Tibial nerve (tissue), 4 donors: ENCODE measurements at regions not wholly inside any gene's neighbourhood (a gene's known extent, or its start where the extent isn't known, plus 50 kb on each side); places are given as distances from the start of the nearest gene placed in this dataset.

Experiments used
- DNase-seq, 2 donors: peaks; one replicate each; pipeline ENCODE4 v3.0.0-alpha.2; 2019; ENCODE audit warnings: low spot score in 2 of 2
- H3K27ac ChIP-seq, 4 donors: fragments of 200-600 bp; sonication (generic) in 3 of 4; one replicate each; pipeline ENCODE4 v1.5.1; 2017 to 2019; ENCODE audit warnings: mild to moderate bottlenecking in 1 of 4
- H3K27me3 ChIP-seq, 2 donors: fragments of 200-600 bp; sonication (generic) in 1 of 2; one replicate each; pipeline versions ENCODE4 v1.5.1 to v1.6.0; 2017 to 2019
- H3K36me3 ChIP-seq, 3 donors: fragments of 200-600 bp; sonication (generic); one replicate each; pipeline ENCODE4 v1.5.1; 2018 to 2019
- H3K4me1 ChIP-seq, 4 donors: fragments of 200-600 bp; sonication (generic) in 3 of 4; one replicate each; pipeline ENCODE4 v1.5.1; 2017 to 2019
- H3K4me3 ChIP-seq, 4 donors: fragments of 200-600 bp; sonication (generic) in 3 of 4; one replicate each; pipeline ENCODE4 v1.5.1; 2017 to 2019; ENCODE audit warnings: mild to moderate bottlenecking in 1 of 4, moderate library complexity in 1 of 4
- H3K9me3 ChIP-seq, 4 donors: fragments of 200-600 bp; sonication (generic) in 3 of 4; one replicate each; pipeline ENCODE4 v1.5.1; 2017 to 2019
- CTCF ChIP-seq, 5 experiments: fragments of 200-600 bp in 3 of 5; fragments of 450-650 bp in 2 of 5; sonication (generic) in 3 of 5; IDR thresholded peaks; one replicate each; pipeline ENCODE4 v1.5.1; 2016 to 2019; ENCODE audit warnings: antibody characterized with exemption in 5 of 5, mild to moderate bottlenecking in 3 of 5, moderate library complexity in 2 of 5
- EP300 ChIP-seq, 2 donors: sonication (generic); formaldehyde crosslinking; IDR thresholded peaks; one replicate each; pipeline ENCODE4 v1.6.1; 2017; ENCODE audit warnings: antibody characterized with exemption in 2 of 2, mild to moderate bottlenecking in 1 of 2
- POLR2A ChIP-seq, 2 donors: fragments of 450-650 bp; IDR thresholded peaks; one replicate each; pipeline ENCODE4 v1.6.1; 2017; ENCODE audit warnings: antibody characterized with exemption in 2 of 2, mild to moderate bottlenecking in 2 of 2, moderate library complexity in 2 of 2
- WGBS, 2 donors: methylation state at CpG; one replicate each; pipeline ENCODE4 v1.1.5; 2018; 5-methylcytosine and 5-hydroxymethylcytosine counted together

- H3K27me3 ChIP-seq: no peaks in the 10 kb centered on the region
- H3K36me3 ChIP-seq: no peaks in the 10 kb centered on the region
- 85 to 88% methylated on average over 2 of the region's 2 CpGs for WGBS, 2 donors
- no peaks in the 10 kb centered on the region for H3K4me1 ChIP-seq
- no peaks in the 10 kb centered on the region for H3K9me3 ChIP-seq
- H3K4me3 ChIP-seq: no peak overlapping the region
- no peak overlapping the region for H3K27ac ChIP-seq
- no peak for DNase-seq
- no peak for TF ChIP-seq EP300 (IDR thresholded peaks at IDR 0.05)
- TF ChIP-seq CTCF (IDR thresholded peaks at IDR 0.05): no peak
- no peak for TF ChIP-seq POLR2A (IDR thresholded peaks at IDR 0.05)
These were observed 1474.2 kb downstream of the FAM181B start for GRCh38 chr11:81259471-81259870.

- Histone ChIP-seq H3K36me3 (no peaks in the 10 kb centered on the region), H3K9me3 (no peaks in the 10 kb centered on the region), H3K27ac (no peak overlapping the region), H3K4me1 (peaks cover 0 to 4% (median 0%) of the 10 kb centered on the region in 4 donors), H3K4me3 (no peak overlapping the region), H3K27me3 (no peaks in the 10 kb centered on the region)
- no peak for DNase-seq
- WGBS, 2 donors: 17 to 22% methylated on average over 1 of the region's 1 CpG
- TF ChIP-seq CTCF (IDR thresholded peaks at IDR 0.05) (no peak), EP300 (IDR thresholded peaks at IDR 0.05) (no peak), POLR2A (IDR thresholded peaks at IDR 0.05) (no peak)
These were observed 1477.8 kb downstream of the FAM181B start for GRCh38 chr11:81255895-81256294.

- no peak for TF ChIP-seq EP300 (IDR thresholded peaks at IDR 0.05)
- no peak for TF ChIP-seq POLR2A (IDR thresholded peaks at IDR 0.05)
- TF ChIP-seq CTCF (IDR thresholded peaks at IDR 0.05): no peak
- Histone ChIP-seq H3K4me1 (peaks cover 0 to 4% (median 0%) of the 10 kb centered on the region in 4 donors), H3K36me3 (no peaks in the 10 kb centered on the region), H3K4me3 (no peak overlapping the region), H3K27me3 (no peaks in the 10 kb centered on the region), H3K27ac (no peak overlapping the region), H3K9me3 (no peaks in the 10 kb centered on the region)
- DNase-seq: no peak
- 21 to 24% methylated on average over 1 of the region's 1 CpG for WGBS, 2 donors
These were observed 1480.4 kb downstream of the FAM181B start for GRCh38 chr11:81253244-81253643.

GRCh38 chr11:81246941-81247340, 1486.7 kb downstream of the FAM181B start:
- Histone ChIP-seq H3K4me1 (no peaks in the 10 kb centered on the region), H3K36me3 (no peaks in the 10 kb centered on the region), H3K27me3 (no peaks in the 10 kb centered on the region), H3K9me3 (no peaks in the 10 kb centered on the region), H3K27ac (no peak overlapping the region), H3K4me3 (no peak overlapping the region)
- no peak for DNase-seq
- TF ChIP-seq CTCF (IDR thresholded peaks at IDR 0.05) (no peak), POLR2A (IDR thresholded peaks at IDR 0.05) (no peak)
- WGBS, 2 donors: 66 to 69% methylated on average over 3 of the region's 3 CpGs

- H3K4me3 ChIP-seq: no peak overlapping the region
- WGBS, 2 donors: 86 to 88% methylated on average over 3 of the region's 3 CpGs
- H3K4me1 ChIP-seq: no peaks in the 10 kb centered on the region
- TF ChIP-seq EP300 (IDR thresholded peaks at IDR 0.05): no peak
- TF ChIP-seq CTCF (IDR thresholded peaks at IDR 0.05): no peak
- TF ChIP-seq POLR2A (IDR thresholded peaks at IDR 0.05): no peak
- H3K27me3 ChIP-seq: no peaks in the 10 kb centered on the region
- H3K27ac ChIP-seq: no peak overlapping the region
- no peaks in the 10 kb centered on the region for H3K36me3 ChIP-seq
- no peaks in the 10 kb centered on the region for H3K9me3 ChIP-seq
- no peak for DNase-seq
These were observed 1487.9 kb downstream of the FAM181B start for GRCh38 chr11:81245791-81246190.
